GM12875 (cell line): ENCODE measurements at regions not wholly inside any gene's neighbourhood (a gene's known extent, or its start where the extent isn't known, plus 50 kb on each side); places are given as distances from the start of the nearest gene placed in this dataset.

ENCODE experiments used
- H3K4me3 ChIP-seq: one replicate; pipeline ENCODE4 v1.5.1; 2011; ENCODE audit warnings: low read depth, low read length, control low read depth
- CTCF ChIP-seq: IDR thresholded peaks from 2 replicates; pipeline ENCODE4 v1.5.1; 2011; ENCODE audit warnings: low read depth, mild to moderate bottlenecking, control low read depth, inconsistent platforms, low read length, moderate library complexity, borderline replicate concordance; ENCODE audit not compliant: insufficient read depth

GRCh38 chr14:87696485-87696884 lies 296.5 kb downstream of the GALC start:
- TF ChIP-seq CTCF: no peak
- no peak overlapping the region for H3K4me3 ChIP-seq

GRCh38 chr14:87691042-87691881 lies 301.7 kb downstream of the GALC start:
- no peak overlapping the region for H3K4me3 ChIP-seq
- no peak for TF ChIP-seq CTCF

GRCh38 chr14:87690076-87690613 lies 302.8 kb downstream of the GALC start:
- TF ChIP-seq CTCF: no peak
- no peak overlapping the region for H3K4me3 ChIP-seq

GRCh38 chr14:87688524-87688923 lies 304.5 kb downstream of the GALC start:
- H3K4me3 ChIP-seq: no peak overlapping the region
- TF ChIP-seq CTCF: no peak

GRCh38 chr14:87687420-87687819 lies 305.6 kb downstream of the GALC start:
- H3K4me3 ChIP-seq: no peak overlapping the region
- no peak for TF ChIP-seq CTCF

- TF ChIP-seq CTCF: no peak
- H3K4me3 ChIP-seq: no peak overlapping the region
Measured at GRCh38 chr14:87686746-87687145, 306.2 kb downstream of the GALC start.

- no peak for TF ChIP-seq CTCF
- no peak overlapping the region for H3K4me3 ChIP-seq
Measured at GRCh38 chr14:87679866-87680265, 313.1 kb downstream of the GALC start.
